HG02970 (cell line): ENCODE measurements at regions not wholly inside any gene's neighbourhood (a gene's known extent, or its start where the extent isn't known, plus 50 kb on each side); places are given as distances from the start of the nearest gene placed in this dataset.

Source experiments
- ATAC-seq: cut with Tn5 transposase; IDR thresholded peaks from one replicate; pipeline ENCODE4 v1.9.1; 2021; ENCODE audit warnings: mild to moderate bottlenecking, moderate library complexity, moderate number of reproducible peaks; ENCODE audit not compliant: unreplicated experiment, low FRiP score

DNA sequence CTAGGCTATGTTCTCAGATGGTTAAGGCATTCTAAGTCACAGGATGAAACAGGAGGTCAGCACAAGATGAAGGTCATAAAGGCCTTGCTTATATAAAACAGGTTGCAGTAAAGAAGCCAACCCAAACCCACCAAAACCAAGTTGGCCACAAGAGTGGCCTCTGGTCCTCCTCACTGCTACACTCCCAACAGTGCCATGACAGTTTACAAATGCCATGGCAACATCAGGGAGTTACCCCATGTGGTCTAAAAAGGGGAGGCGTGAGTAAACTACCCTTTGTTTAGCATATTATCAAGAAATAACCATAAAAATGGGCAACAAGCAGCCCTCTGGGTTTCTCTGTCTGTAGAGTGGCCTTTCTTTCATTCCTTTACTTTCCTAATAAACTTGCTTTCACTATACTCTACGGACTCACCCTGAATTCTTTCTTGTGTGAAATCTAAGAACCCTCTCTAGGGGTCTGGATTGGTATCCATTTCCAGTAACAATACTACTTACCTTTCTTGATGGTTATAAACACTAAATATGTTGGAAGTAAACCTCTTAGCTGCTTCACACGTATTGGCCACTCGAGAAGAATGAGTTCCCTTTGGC lies 1237.9 kb downstream of the FAM181B start:
- no peak for ATAC-seq

DNA sequence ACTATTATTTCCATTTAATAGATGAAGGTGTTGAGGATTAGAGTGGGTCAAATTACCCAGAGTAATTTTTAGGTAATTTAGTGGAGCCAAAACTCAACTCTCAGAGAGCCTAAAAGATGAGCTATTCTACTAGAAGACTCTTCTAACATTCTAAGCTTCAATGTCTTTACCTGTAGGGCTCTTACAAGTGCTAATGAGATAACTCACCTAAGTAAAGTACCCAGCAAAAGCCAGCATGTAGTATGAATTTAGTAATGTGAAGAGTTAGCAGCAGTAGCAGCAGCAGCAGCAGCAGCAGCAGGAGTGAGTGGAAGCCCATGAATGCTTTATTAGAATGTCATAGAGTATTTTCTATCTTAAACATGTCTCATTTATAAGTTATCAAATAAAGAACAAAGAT lies 1239.2 kb downstream of the FAM181B start:
- ATAC-seq: no peak

DNA sequence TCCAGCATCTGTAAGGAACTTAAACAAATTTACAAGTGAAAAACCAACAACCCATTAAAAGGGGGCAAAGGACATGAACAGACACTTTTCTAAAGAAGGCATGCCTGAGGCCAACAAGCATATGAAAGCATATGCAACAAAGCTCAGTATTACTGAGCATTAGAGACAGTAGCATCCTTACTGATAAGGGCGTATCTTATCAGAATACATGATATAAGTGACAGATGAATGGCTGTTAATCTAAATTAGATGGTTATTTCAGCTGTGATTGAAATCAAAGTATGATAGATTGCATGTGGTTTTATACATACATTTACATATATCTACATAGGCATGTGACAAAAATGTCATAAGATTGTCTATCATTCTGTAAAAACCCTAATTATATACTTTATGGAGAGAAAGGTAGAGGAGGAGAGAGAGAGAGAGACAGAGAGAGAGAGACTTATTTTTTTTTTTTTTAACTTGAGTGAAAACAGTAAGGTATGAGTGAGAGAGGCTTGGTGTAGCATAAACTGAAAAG lies 1240.7 kb downstream of the FAM181B start:
- ATAC-seq: no peak

DNA sequence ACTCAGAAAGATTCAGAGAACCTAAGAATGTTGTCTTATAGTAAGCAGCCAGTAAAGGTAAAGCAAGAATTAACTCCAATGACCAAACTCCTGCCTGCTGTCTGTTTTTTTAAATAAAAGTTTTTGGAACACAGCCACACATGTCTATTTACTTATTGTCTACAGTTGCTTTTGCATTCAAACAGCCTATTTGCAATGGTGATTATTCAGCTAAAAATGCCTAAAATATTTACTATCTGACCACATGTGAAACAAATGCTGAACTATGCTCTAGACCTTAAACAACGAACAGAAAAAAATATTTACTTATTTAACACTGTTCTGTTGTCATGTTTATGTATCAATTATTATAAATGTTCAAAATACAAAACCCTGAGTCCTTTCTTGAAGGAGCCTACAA lies 1246.6 kb downstream of the FAM181B start:
- ATAC-seq: no peak

DNA sequence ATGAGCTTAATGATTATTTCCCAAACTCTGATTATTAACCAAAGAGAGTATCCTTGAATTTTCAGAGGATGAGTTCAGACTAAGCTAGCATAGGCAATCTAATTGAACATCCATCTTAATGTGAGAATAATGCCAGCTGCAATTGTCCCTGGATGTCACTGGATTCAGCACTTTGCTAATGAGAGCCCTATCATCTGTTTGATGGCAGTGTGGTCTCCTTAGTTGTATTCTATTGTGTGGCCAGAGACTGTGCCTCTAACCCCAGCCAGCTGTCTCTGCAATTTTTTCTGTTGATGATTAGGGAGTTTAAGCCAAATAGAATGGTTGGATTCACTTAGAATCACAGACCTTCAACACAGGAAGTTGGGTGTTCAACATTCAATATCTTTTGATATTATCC lies 1249.5 kb downstream of the FAM181B start:
- no peak for ATAC-seq

DNA sequence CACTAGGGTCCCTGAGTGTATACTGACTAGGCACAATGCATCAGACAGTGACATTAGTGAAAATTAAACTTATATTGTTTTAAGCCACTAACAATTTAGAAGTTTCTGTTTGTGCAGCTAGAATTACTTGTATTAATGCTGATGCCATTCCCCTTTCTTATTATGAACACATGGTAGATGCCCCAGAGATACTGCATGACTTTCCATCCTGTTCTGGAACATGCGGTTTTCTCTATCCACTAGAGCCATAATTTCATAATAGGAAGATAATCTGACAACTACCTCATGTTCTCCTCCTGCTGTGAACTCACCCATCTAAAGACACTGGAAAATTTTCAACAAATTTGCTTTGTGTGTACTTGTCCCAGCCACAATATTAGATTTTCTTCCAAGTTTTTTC lies 1256.4 kb downstream of the FAM181B start:
- no peak for ATAC-seq

DNA sequence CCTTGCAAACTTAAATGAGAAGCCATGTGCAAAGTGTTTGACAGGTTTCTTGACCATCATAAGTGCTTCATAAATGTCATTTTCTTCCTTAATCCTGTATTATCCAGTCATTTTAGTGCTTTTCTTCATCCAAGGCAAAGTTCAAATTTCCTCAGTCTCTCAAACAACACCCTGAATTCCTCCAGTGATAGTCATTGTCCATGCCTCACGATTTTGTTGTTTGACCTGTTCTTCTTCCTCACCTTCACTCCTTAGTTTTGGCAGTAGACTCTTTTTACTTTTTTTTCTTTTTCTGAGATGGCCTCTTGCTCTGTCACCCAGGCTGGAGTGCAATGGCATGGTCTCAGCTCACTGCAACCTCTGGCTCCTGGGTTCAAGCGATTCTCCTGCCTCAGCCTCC lies 1257.3 kb downstream of the FAM181B start:
- ATAC-seq: no peak

DNA sequence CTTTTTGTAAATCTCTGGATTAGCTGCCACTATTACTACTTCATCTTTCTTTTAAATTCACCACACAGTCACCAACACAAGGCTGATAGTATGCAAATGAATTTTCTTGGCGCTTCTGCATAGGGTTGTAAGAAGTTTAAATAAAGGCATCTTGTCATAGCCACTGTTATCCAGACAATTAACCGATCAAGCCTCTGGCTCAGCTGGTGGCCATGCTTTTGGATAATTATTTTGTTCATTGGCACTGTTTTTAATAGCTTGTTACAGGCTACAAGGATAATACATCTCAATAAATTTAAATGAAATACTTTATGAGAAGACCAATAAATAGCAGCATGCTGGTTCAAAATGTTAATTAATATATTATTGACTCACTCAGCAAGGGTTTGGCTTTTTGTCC lies 1261.0 kb downstream of the FAM181B start:
- no peak for ATAC-seq

DNA sequence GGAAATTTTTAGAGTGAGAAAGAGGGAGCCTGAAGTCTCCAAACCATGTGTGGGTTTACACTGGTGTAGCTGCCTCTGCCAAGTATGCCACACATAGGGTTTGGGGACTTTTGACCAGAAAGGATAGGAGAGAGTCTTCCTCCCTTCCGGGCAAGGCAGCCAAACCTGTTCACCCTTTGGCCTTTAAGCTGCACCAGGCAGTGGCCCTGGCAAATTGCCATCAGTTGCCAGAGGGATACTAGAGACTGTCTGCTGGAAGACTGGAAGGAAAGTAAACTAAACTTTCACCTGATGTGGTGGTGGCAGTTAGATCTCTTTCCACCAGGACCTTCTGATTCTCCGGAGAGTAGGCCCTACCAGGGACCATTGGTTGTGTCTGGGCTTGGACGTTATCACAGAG lies 1263.2 kb downstream of the FAM181B start:
- ATAC-seq: no peak

DNA sequence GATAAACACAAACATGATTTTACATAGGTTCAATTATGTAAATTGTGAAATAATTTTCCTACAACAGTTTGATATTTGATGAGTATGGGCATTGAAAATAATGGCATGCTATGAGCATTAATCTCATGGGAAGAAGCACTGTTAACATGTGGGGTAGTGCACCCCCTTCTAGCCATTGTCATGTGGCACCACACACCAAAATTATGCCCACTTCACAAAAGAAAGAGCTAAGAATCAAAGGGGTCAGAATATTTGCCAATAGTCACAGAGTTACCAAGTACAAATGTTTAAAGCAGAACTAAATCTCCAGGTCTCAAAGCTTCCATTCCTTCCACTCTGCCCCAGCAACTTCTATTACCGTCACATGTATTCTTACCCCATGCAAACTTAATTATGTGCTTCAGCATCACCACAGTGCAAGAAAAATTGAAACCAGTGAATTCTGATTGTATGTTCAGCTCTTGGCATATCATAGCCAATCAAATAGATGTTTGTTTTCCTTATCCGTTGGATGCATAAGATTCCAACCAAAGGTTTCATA lies 1273.8 kb downstream of the FAM181B start:
- ATAC-seq: no peak

DNA sequence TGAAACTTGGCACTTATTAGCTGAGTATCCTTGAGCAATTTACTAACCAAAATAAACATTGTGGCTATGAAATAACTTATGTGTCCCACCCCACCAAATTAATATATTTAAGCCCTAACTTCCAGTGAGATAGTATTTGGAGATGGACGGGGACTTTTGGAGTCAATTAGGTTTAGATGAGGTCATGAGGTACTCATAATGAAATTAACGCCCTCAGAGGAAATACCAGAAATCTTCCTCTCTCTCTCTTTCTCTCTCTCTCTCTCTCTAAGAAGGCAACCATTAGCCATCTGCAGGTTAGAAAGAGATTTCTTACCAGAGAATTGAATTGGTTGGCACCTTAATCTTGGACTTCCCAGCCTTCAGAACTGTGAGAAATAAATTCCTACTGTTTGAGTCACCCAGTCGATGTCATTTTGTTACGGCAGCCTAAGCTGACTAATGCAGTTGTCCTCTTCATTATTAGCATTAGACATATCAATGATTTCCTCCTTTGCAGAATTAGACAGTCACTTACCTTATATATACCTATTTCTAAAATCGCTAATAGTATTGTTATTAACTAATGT lies 1284.0 kb downstream of the FAM181B start:
- ATAC-seq: no peak

DNA sequence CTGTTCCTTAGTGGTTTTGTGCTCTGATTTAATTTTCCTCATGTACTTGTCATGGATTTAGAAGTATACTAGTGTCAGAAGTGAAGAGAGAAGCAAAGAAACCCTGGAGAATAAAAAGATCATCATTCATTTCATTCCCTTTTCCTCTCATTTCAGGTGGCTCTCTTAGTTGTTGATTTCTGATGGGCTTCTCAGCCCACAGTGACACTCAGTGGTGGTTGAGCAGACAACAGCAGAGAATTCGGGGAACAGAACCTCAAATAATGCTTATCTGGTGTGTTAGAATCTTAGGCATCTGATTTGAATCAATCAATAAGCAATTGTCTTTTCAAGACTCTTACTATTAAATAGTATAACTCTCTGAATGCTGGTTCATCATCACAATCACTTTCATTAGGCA lies 1289.4 kb downstream of the FAM181B start:
- ATAC-seq: no peak

DNA sequence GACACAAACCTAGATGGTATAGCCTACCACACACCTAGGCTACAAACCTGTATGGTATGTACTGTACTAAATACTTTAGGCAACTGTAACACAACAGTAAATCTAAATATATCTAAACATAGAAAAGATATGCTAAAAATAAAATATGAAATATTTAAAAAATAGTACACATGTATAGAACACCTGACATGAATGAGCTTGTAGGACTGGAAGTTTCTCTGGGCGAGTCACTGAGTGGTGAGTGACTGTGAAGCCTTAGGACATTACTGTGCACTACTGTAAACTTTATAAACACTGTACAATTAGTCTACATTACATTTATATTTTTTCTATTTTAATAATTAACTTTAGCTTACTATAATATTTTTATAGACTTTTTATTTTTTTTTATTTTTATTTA lies 1301.3 kb downstream of the FAM181B start:
- ATAC-seq: no peak

DNA sequence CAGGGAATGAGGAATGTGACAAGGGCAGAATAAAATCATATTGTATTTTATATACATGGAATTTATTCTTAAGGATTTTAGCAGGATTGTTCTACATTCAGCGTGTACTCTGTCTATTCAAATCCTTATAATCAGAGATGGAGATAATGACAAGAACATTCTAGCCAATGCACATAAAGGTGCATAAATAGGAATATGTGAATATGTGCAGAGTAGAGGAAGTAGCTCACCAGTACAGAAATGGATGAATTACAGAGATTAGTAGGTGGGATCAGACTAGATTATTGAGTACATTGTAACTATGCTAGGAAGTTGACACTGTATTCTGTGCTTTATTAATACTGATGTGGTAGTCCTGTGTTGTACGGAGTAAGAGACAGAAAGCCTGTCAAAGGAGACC lies 1308.8 kb downstream of the FAM181B start:
- no peak for ATAC-seq

DNA sequence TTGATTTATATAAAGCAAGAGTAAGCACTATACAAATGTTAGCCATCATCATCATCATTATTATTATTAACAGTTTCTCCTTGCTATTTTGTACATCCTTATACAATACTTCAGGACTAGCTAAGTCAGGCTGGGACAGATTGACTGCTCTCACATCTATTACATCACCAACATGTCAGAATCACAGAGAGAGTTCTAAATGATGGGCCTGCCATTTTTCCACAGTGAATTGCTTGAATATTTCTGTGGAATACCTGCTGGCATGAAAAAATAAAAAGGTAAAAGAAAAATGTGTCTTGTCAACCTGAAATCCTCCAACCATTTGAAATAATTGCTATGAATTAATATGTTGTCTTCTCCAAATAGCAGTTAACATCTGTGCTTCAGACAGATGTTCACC lies 1311.3 kb downstream of the FAM181B start:
- no peak for ATAC-seq

DNA sequence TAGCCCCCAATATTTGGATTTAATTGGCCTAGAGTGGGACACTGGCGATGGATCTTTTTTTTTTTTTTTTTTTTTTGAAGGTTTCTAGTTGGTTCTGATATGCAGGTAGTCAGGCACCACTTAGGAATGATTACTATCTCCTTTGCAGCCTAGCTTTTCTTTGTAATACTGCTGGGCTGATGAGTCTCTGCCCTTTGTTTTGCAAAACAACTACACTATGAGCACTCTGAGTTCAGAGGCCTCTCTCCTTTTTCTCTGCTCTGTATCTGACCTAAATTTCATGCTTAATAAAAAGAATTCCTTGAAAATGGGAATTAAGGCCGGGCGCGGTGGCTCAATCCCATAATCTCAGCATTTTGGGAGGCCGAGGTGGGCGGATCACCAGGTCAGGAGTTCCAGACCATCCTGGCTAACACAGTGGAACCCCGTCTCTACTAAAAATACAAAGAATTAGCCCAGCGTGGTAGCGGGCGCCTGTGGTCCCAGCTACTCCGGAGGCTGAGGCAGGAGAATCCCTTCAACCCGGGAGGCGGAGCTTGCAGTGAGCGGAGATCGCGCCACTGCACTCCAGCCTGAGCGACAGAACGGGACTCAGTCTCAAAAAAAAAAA lies 1312.3 kb downstream of the FAM181B start:
- no peak for ATAC-seq

DNA sequence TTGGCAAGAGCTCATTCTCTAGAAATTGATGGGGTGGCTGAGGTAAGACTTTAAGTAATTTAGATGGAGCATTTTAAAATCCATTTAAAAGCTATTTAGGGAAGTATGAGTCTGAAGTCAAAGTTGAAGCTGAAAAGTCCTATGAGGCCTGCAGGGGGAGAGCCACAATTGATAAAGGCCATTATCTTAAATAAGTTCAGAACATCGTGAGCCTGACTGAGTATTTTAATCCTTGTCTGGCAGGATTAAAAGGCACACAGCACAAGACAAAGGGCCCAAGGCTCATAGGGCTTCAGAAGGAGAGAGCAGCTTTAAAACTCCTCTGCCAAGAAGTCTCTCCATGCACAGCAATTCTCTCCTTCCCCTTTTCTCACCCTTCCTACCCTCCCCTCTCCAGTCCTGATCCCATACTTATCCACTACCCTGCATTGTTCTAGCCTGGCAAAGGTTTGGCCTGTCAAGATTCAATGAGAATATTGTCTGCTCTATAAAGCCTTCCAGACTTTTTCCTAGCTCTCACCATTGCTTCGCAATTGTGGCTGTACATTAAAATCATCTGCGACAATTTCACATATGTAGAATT lies 1312.9 kb downstream of the FAM181B start:
- no peak for ATAC-seq

DNA sequence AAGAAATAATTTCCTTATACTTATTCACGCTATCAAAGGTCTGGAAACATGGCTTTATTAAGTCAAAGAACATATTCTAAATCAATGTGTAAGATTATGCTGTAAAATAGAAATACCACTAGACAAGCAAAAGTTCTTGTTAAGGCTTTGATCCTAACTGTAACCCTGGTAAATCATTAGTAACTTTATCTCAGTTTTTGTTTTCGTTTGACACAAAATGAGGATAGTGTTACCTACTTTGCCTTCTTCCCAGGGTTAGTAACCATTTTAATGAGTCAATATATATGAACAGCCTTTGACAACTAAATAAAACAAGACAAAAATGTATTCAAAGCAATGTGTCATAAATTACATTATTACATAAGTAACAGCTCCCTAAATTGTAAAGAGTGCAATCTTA lies 1336.3 kb downstream of the FAM181B start:
- ATAC-seq: no peak

DNA sequence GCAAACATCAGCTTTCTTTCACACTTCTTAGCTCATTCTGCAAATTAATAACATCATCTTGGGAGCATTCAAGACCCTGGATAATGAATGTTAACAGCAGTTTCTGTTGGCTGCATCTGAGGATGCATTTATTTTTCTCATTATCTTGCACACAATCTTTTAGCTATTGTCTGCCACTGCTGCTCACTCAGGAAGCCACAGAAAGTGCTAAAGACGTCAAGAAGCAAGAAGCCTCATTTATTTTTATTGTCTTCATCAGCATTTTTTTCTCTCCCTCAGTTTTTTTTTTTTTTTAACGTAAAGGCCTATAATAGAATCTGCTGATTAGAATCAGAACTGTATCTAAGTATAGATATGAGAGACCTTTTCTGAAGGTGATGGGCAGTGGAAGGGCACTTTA lies 1339.4 kb downstream of the FAM181B start:
- no peak for ATAC-seq

DNA sequence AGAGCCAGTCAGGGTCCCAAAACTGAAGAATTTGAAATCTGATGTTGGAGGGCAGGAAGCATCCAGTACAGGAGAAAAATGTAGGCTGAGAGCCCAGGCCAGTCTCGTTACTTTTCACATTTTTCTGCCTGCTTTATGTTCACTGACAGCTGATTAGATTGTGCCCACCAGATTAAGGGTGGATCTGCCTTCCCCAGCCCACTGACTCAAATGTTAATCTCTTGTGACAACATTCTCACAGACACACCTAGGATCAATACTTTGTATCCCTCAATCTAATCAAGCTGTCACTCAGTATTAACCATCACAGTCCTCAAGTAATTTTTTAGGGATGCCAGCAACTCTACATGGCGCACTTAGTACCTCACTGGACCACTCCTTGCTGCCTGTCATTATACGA lies 1345.3 kb downstream of the FAM181B start:
- no peak for ATAC-seq

DNA sequence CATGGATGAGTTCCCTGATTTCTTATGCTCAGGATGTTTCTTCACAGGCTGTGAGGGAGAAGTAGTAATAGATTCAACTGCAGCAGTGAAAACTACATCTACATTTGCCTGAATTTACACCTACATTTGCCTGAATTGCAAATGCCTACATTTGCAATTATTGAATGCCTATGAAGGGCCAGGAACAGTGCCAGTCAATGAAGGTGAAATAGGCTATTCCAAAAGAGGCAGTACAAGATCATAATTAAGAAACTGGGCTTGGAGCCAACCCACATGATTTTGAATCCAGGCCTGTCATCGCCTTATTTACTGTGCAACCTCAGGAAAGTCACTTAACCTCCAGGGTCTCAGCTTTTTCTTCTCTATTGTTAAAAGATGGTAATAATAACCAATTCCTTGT lies 1353.3 kb downstream of the FAM181B start:
- no peak for ATAC-seq

DNA sequence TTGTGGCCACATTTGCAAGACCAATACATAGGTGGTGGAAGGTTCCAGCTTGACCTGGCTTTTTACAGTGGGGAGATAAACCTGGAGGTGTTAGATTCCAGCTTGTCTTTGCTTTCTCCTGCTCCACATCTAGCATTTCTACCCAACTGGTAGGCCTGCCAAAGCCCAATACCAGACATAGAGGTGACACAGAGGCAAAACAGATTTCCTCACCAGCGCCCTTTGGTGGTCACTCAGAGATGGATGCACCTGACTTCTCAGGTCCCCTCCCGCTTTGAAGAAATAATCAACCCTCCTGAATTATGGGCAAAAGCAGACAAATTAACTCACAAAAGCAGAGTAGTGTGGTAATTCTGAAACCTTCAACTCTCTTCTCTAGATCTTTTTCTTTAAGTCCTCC lies 1356.2 kb downstream of the FAM181B start:
- no peak for ATAC-seq
